GM06990 (cell line): ENCODE measurements at regions not wholly inside any gene's neighbourhood (a gene's known extent, or its start where the extent isn't known, plus 50 kb on each side); places are given as distances from the start of the nearest gene placed in this dataset.

ENCODE experiments used
- DNase-seq: peaks from one replicate; pipeline ENCODE4 v3.0.0-alpha.2; 2011; ENCODE audit not compliant: insufficient read length; ENCODE audit errors: extremely low read depth
- H3K27me3 ChIP-seq: replicated peaks from 2 replicates; pipeline ENCODE4 v1.6.0; 2011; ENCODE audit warnings: low read length; ENCODE audit not compliant: control insufficient read depth, insufficient read depth
- H3K36me3 ChIP-seq: 2 replicates; pipeline ENCODE4 v1.5.1; 2011; ENCODE audit warnings: low read length; ENCODE audit not compliant: control insufficient read depth, insufficient read depth
- H3K4me3 ChIP-seq: replicated peaks from 2 replicates; pipeline ENCODE4 v1.5.1; 2011; ENCODE audit warnings: low read depth, mild to moderate bottlenecking, control low read depth, low read length
- TF ChIP-seq, protein P1 (sequence below): IDR thresholded peaks from 2 replicates; pipeline ENCODE4 v1.5.1; 2011; ENCODE audit warnings: low read length, control low read depth, mild to moderate bottlenecking, inconsistent platforms; ENCODE audit not compliant: insufficient read depth, poor library complexity, severe bottlenecking

- H3K36me3 ChIP-seq, result no peaks in the 10 kb centered on the region
- no peaks in the 10 kb centered on the region for H3K27me3 ChIP-seq
- no peak overlapping the region for H3K4me3 ChIP-seq
- TF ChIP-seq, protein P1, sequence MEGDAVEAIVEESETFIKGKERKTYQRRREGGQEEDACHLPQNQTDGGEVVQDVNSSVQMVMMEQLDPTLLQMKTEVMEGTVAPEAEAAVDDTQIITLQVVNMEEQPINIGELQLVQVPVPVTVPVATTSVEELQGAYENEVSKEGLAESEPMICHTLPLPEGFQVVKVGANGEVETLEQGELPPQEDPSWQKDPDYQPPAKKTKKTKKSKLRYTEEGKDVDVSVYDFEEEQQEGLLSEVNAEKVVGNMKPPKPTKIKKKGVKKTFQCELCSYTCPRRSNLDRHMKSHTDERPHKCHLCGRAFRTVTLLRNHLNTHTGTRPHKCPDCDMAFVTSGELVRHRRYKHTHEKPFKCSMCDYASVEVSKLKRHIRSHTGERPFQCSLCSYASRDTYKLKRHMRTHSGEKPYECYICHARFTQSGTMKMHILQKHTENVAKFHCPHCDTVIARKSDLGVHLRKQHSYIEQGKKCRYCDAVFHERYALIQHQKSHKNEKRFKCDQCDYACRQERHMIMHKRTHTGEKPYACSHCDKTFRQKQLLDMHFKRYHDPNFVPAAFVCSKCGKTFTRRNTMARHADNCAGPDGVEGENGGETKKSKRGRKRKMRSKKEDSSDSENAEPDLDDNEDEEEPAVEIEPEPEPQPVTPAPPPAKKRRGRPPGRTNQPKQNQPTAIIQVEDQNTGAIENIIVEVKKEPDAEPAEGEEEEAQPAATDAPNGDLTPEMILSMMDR, result no peak
- no peak for DNase-seq
Observed at GRCh38 chr17:63314761-63315160, 131.3 kb downstream of the CYB561 start.

DNA sequence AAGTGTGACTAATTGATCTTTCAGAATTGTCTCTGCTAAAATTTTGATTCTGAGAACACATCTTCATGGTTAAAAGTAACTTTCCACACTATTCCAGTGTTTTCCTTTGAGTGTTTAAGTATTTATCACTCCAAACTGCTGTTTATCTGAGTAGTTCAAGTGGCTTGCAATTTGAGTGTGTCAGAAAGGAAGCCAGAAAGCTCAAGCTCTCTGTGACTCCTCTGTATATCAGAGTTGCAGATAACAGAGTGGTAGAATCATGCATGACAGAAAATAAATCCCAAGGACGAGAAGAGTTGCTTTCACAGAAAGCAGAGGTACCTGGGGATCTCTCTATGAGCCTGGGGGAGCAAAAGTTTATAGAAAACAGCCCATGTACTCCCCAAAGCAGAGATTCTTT lies 130.0 kb downstream of the CYB561 start:
- no peaks in the 10 kb centered on the region for H3K27me3 ChIP-seq
- no peak overlapping the region for H3K4me3 ChIP-seq
- DNase-seq, result no peak
- H3K36me3 ChIP-seq, result no peaks in the 10 kb centered on the region
- TF ChIP-seq, protein P1, result no peak

GRCh38 chr17:63317166-63317840 lies 128.8 kb downstream of the CYB561 start:
- Histone ChIP-seq H3K36me3 (no peaks in the 10 kb centered on the region), H3K27me3 (no peaks in the 10 kb centered on the region), H3K4me3 (no peak overlapping the region)
- TF ChIP-seq, protein P1, result no peak
- DNase-seq, result no peak

GRCh38 chr17:63325808-63326207 lies 120.3 kb downstream of the CYB561 start:
- no peaks in the 10 kb centered on the region for H3K27me3 ChIP-seq
- H3K36me3 ChIP-seq, result no peaks in the 10 kb centered on the region
- TF ChIP-seq, protein P1, result no peak
- no peak overlapping the region for H3K4me3 ChIP-seq
- no peak for DNase-seq

DNA sequence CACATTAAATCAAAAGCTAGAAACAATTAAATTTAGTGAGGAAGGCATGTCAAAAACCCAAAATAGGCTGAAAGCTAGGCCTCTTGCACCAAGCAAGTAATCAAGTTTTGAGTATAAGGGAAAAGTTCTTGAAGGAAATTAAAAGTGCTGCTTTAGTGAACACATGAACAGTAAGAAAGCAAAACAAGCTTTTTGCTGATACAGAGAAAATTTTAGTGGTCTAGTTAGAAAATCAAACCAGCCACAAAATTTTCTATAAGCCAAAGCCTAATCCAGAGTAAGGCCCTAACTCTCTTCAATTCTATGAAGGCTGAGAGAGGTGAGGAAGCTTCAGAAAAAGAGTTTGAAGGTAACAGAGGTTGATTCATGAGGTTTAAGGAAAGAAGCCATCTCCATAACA lies 116.2 kb downstream of the CYB561 start:
- Histone ChIP-seq H3K36me3 (no peaks in the 10 kb centered on the region), H3K27me3 (no peaks in the 10 kb centered on the region), H3K4me3 (no peak overlapping the region)
- TF ChIP-seq, protein P1, result no peak
- no peak for DNase-seq
